Prostate gland (tissue), 2 donors: ENCODE measurements at regions not wholly inside any gene's neighbourhood (a gene's known extent, or its start where the extent isn't known, plus 50 kb on each side); places are given as distances from the start of the nearest gene placed in this dataset.

Experiments used
- POLR2A ChIP-seq: fragments of 450-650 bp; IDR thresholded peaks from one replicate; pipeline ENCODE4 v1.6.1; 2016; ENCODE audit warnings: antibody characterized with exemption, mild to moderate bottlenecking
- TF ChIP-seq, protein P1 (sequence below), 4 experiments: fragments of 200-600 bp in 2 of 4; fragments of 450-650 bp in 2 of 4; sonication (generic) in 2 of 4; IDR thresholded peaks; 1 replicate in 3 of 4; 2 replicates in 1 of 4; pipeline ENCODE4 v1.5.1; 2016 to 2019; ENCODE audit warnings: antibody characterized with exemption in 4 of 4, mild to moderate bottlenecking in 2 of 4, moderate library complexity in 2 of 4

DNA sequence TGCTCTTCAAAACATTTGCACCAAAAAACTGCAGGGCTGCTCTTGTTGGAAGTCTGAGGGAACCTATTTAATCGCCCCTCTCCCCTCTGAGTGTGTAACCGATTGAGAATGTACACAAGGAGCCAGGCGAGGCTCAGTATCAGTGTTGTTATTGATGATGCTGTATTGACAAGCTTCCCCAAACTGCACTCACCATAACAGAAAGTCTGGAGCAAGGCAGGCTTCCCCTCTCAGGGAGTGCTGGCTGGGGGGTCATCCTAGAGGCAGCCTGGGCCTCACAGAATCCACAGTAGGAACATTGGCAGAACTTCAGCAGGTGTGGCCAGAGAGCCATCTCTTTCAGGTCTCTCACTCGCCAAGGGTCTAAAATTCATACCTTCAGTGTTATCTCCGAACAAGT, 58.1 kb upstream of the TUNAR start:
- TF ChIP-seq POLR2A = no peak
- TF ChIP-seq, protein P1, sequence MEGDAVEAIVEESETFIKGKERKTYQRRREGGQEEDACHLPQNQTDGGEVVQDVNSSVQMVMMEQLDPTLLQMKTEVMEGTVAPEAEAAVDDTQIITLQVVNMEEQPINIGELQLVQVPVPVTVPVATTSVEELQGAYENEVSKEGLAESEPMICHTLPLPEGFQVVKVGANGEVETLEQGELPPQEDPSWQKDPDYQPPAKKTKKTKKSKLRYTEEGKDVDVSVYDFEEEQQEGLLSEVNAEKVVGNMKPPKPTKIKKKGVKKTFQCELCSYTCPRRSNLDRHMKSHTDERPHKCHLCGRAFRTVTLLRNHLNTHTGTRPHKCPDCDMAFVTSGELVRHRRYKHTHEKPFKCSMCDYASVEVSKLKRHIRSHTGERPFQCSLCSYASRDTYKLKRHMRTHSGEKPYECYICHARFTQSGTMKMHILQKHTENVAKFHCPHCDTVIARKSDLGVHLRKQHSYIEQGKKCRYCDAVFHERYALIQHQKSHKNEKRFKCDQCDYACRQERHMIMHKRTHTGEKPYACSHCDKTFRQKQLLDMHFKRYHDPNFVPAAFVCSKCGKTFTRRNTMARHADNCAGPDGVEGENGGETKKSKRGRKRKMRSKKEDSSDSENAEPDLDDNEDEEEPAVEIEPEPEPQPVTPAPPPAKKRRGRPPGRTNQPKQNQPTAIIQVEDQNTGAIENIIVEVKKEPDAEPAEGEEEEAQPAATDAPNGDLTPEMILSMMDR (IDR thresholded peaks at IDR 0.05) = no peak
